Peyer's patch (tissue), 4 donors: ENCODE measurements at regions not wholly inside any gene's neighbourhood (a gene's known extent, or its start where the extent isn't known, plus 50 kb on each side); places are given as distances from the start of the nearest gene placed in this dataset.
"Not testable (repeated sequence)": the region's sequence is repeated elsewhere in the genome, so short reads cannot be mapped to it uniquely, and the experiment has no call there.

ENCODE experiments used
- DNase-seq, 3 donors: peaks; one replicate each; pipeline ENCODE4 v3.0.0-alpha.2; 2017 to 2019
- H3K27ac ChIP-seq, 4 donors: fragments of 200-600 bp; sonication (generic); one replicate each; pipeline ENCODE4 v1.5.1; 2016 to 2019
- H3K27me3 ChIP-seq, 2 donors: fragments of 200-600 bp; sonication (generic); one replicate each; pipeline ENCODE4 v1.5.1; 2019
- H3K36me3 ChIP-seq, 3 donors: fragments of 200-600 bp; sonication (generic); one replicate each; pipeline ENCODE4 v1.5.1; 2016 to 2019
- H3K4me1 ChIP-seq, 4 donors: fragments of 200-600 bp; sonication (generic); one replicate each; pipeline ENCODE4 v1.5.1; 2016 to 2019
- H3K4me3 ChIP-seq, 4 donors: fragments of 200-600 bp; sonication (generic); 1 replicate in 3 of 4; 2 replicates in 1 of 4; pipeline ENCODE4 v1.5.1; 2016 to 2019; ENCODE audit warnings: mild to moderate bottlenecking in 1 of 4
- H3K9me3 ChIP-seq, 4 donors: fragments of 200-600 bp; sonication (generic); one replicate each; pipeline ENCODE4 v1.5.1; 2016 to 2019; ENCODE audit warnings: mild to moderate bottlenecking in 1 of 4
- CTCF ChIP-seq, 6 experiments: fragments of 450-650 bp in 4 of 6; fragments of 200-600 bp in 2 of 6; sonication (generic) in 1 of 6; IDR thresholded peaks; one replicate each; pipeline ENCODE4 v1.5.1; 2017 to 2019; ENCODE audit warnings: antibody characterized with exemption in 6 of 6, mild to moderate bottlenecking in 3 of 6, moderate library complexity in 1 of 6
- POLR2A ChIP-seq, 2 donors: fragments of 450-650 bp; IDR thresholded peaks; one replicate each; pipeline ENCODE4 v1.5.1; 2017; ENCODE audit warnings: antibody characterized with exemption in 2 of 2, mild to moderate bottlenecking in 2 of 2, moderate library complexity in 2 of 2

DNA sequence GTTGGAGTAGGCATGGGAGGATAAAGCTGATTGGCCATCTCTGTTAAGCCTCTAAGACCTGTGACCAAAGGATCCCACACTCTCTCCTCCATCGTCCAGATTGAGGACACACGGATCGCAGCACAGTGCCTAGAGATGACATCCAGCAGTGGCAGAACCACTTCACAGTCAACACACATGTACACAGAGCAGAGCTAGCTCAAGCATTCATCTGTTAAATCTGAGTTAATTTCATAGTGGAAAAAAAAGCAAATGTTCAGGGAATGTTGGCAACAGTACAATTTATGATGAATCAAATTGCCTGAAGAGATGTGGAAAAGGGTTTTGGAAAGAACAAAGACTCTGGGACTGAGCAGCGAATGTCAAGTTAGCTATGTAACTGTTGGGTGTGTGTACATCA is 108.1 kb upstream of the PLAAT1 start:
- Histone ChIP-seq H3K36me3 (no peaks in the 10 kb centered on the region), H3K4me3 (no peak overlapping the region), H3K4me1 (no peaks in the 10 kb centered on the region), H3K27ac (no peak overlapping the region), H3K9me3 (no peaks in the 10 kb centered on the region), H3K27me3 (no peaks in the 10 kb centered on the region)
- TF ChIP-seq POLR2A (IDR thresholded peaks at IDR 0.05) (no peak), CTCF (IDR thresholded peaks at IDR 0.05) (no peak)
- no peak for DNase-seq

GRCh38 chr3:193134856-193135255 is 106.2 kb upstream of the PLAAT1 start:
- no peaks in the 10 kb centered on the region for H3K36me3 ChIP-seq

GRCh38 chr3:193140381-193140780 is 100.6 kb upstream of the PLAAT1 start:
- no peak for DNase-seq
- Histone ChIP-seq H3K27me3 (no peaks in the 10 kb centered on the region), H3K36me3 (no peaks in the 10 kb centered on the region), H3K4me3 (no peak overlapping the region), H3K9me3 (no peaks in the 10 kb centered on the region), H3K4me1 (no peaks in the 10 kb centered on the region), H3K27ac (no peak overlapping the region)
- no peak for TF ChIP-seq POLR2A (IDR thresholded peaks at IDR 0.05)
- no peak for TF ChIP-seq CTCF (IDR thresholded peaks at IDR 0.05)

More at GRCh38 chr3:193134856-193135255, 106.2 kb upstream of the PLAAT1 start:
- Histone ChIP-seq H3K4me1 (no peaks in the 10 kb centered on the region), H3K9me3 (no peaks in the 10 kb centered on the region), H3K27me3 (no peaks in the 10 kb centered on the region), H3K27ac (no peak overlapping the region), H3K4me3 (no peak overlapping the region)
- no peak for TF ChIP-seq CTCF (IDR thresholded peaks at IDR 0.05)
- TF ChIP-seq POLR2A (IDR thresholded peaks at IDR 0.05), result no peak
- DNase-seq, result no peak

DNA sequence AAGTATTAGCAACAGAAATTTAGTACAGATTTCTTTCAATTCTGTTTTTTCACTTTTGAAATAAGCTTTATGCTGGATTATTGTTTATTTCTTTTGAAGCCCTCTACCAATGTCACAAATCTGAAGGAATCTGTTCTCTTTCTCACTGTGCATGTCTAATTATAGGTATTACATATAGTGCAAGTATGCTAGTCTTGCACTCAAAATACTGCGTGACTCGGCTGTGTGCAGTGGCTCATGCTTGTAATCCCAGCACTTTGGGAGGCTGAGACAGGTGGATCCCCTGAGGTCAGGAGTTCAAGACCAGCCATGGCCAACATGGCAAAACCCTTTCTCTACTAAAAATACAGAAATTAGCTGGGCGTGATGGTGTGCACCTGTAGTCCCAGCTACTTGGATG is 95.8 kb upstream of the PLAAT1 start:
- TF ChIP-seq POLR2A (IDR thresholded peaks at IDR 0.05), result no peak
- H3K4me1 ChIP-seq, result no peaks in the 10 kb centered on the region
- no peak overlapping the region for H3K4me3 ChIP-seq
- no peaks in the 10 kb centered on the region for H3K36me3 ChIP-seq
- no peak overlapping the region for H3K27ac ChIP-seq
- no peak for DNase-seq
- no peaks in the 10 kb centered on the region for H3K27me3 ChIP-seq
- no peaks in the 10 kb centered on the region for H3K9me3 ChIP-seq

- no peak for DNase-seq
- Histone ChIP-seq H3K27ac (no peak overlapping the region), H3K9me3 (no peaks in the 10 kb centered on the region), H3K36me3 (no peaks in the 10 kb centered on the region), H3K27me3 (no peaks in the 10 kb centered on the region), H3K4me3 (no peak overlapping the region), H3K4me1 (no peaks in the 10 kb centered on the region)
- TF ChIP-seq CTCF (IDR thresholded peaks at IDR 0.05) (no peak), POLR2A (IDR thresholded peaks at IDR 0.05) (no peak)
Measured at GRCh38 chr3:193148688-193149473, 92.1 kb upstream of the PLAAT1 start.

- Histone ChIP-seq H3K27ac (no peak overlapping the region), H3K4me1 (no peaks in the 10 kb centered on the region), H3K27me3 (no peaks in the 10 kb centered on the region), H3K36me3 (no peaks in the 10 kb centered on the region), H3K9me3 (no peaks in the 10 kb centered on the region), H3K4me3 (no peak overlapping the region)
- TF ChIP-seq POLR2A (IDR thresholded peaks at IDR 0.05) (no peak), CTCF (IDR thresholded peaks at IDR 0.05) (no peak)
- DNase-seq, result no peak
Measured at GRCh38 chr3:193149998-193150397, 91.0 kb upstream of the PLAAT1 start.

- H3K36me3 ChIP-seq, H3K4me3 ChIP-seq, DNase-seq, H3K9me3 ChIP-seq, H3K27ac ChIP-seq, H3K4me1 ChIP-seq, H3K27me3 ChIP-seq: not testable (repeated sequence)
Measured at GRCh38 chr3:193155044-193155781, 85.8 kb upstream of the PLAAT1 start.
